Tibial nerve (tissue), 4 donors: ENCODE measurements at regions not wholly inside any gene's neighbourhood (a gene's known extent, or its start where the extent isn't known, plus 50 kb on each side); places are given as distances from the start of the nearest gene placed in this dataset.

Experiments
- DNase-seq, 2 donors: peaks; one replicate each; pipeline ENCODE4 v3.0.0-alpha.2; 2019; ENCODE audit warnings: low spot score in 2 of 2
- H3K27ac ChIP-seq, 4 donors: fragments of 200-600 bp; sonication (generic) in 3 of 4; one replicate each; pipeline ENCODE4 v1.5.1; 2017 to 2019; ENCODE audit warnings: mild to moderate bottlenecking in 1 of 4
- H3K27me3 ChIP-seq, 2 donors: fragments of 200-600 bp; sonication (generic) in 1 of 2; one replicate each; pipeline versions ENCODE4 v1.5.1 to v1.6.0; 2017 to 2019
- H3K36me3 ChIP-seq, 3 donors: fragments of 200-600 bp; sonication (generic); one replicate each; pipeline ENCODE4 v1.5.1; 2018 to 2019
- H3K4me1 ChIP-seq, 4 donors: fragments of 200-600 bp; sonication (generic) in 3 of 4; one replicate each; pipeline ENCODE4 v1.5.1; 2017 to 2019
- H3K4me3 ChIP-seq, 4 donors: fragments of 200-600 bp; sonication (generic) in 3 of 4; one replicate each; pipeline ENCODE4 v1.5.1; 2017 to 2019; ENCODE audit warnings: mild to moderate bottlenecking in 1 of 4, moderate library complexity in 1 of 4
- H3K9me3 ChIP-seq, 4 donors: fragments of 200-600 bp; sonication (generic) in 3 of 4; one replicate each; pipeline ENCODE4 v1.5.1; 2017 to 2019
- CTCF ChIP-seq, 5 experiments: fragments of 200-600 bp in 3 of 5; fragments of 450-650 bp in 2 of 5; sonication (generic) in 3 of 5; IDR thresholded peaks; one replicate each; pipeline ENCODE4 v1.5.1; 2016 to 2019; ENCODE audit warnings: antibody characterized with exemption in 5 of 5, mild to moderate bottlenecking in 3 of 5, moderate library complexity in 2 of 5
- EP300 ChIP-seq, 2 donors: sonication (generic); formaldehyde crosslinking; IDR thresholded peaks; one replicate each; pipeline ENCODE4 v1.6.1; 2017; ENCODE audit warnings: antibody characterized with exemption in 2 of 2, mild to moderate bottlenecking in 1 of 2
- POLR2A ChIP-seq, 2 donors: fragments of 450-650 bp; IDR thresholded peaks; one replicate each; pipeline ENCODE4 v1.6.1; 2017; ENCODE audit warnings: antibody characterized with exemption in 2 of 2, mild to moderate bottlenecking in 2 of 2, moderate library complexity in 2 of 2
- WGBS, 2 donors: methylation state at CpG; one replicate each; pipeline ENCODE4 v1.1.5; 2018; 5-methylcytosine and 5-hydroxymethylcytosine counted together

DNA sequence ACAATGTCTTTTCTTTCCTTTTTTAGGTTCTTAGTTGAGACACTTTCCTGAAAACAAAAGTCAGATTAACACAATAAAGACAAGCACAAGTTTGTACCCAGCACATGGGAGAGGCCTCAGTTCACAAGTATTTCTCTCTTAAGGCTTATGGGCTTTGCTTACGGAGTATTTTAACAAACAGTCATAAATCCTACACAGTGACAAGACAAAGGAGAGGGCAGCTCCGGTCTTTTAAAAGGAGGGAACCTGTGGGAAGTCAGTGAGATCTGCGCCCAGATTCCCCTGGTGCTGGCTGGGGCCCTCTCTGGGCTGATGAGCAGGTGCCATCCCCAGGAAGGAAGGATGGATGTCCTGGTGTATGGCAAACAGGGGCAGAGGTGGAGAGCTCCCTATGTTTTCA is 398.6 kb downstream of the ACTR3B start:
- DNase-seq: no peak
- Histone ChIP-seq H3K4me3 (no peak overlapping the region), H3K4me1 (no peaks in the 10 kb centered on the region), H3K27me3 (no peaks in the 10 kb centered on the region), H3K36me3 (no peaks in the 10 kb centered on the region), H3K9me3 (peaks cover 0 to 31% (median 2%) of the 10 kb centered on the region in 4 donors), H3K27ac (no peak overlapping the region)
- no peak for TF ChIP-seq POLR2A (IDR thresholded peaks at IDR 0.05)
- TF ChIP-seq EP300 (IDR thresholded peaks at IDR 0.05): no peak
- no peak for TF ChIP-seq CTCF (IDR thresholded peaks at IDR 0.05)
- WGBS, 2 donors: 23 to 26% methylated on average over 3 of the region's 3 CpGs

GRCh38 chr7:153170287-153170686 is 410.7 kb downstream of the ACTR3B start:
- Histone ChIP-seq H3K27ac (no peak overlapping the region), H3K36me3 (no peaks in the 10 kb centered on the region), H3K27me3 (no peaks in the 10 kb centered on the region), H3K4me3 (no peak overlapping the region), H3K4me1 (no peaks in the 10 kb centered on the region), H3K9me3 (peaks cover 0 to 39% (median 2%) of the 10 kb centered on the region in 4 donors)
- no peak for DNase-seq
- no peak for TF ChIP-seq EP300 (IDR thresholded peaks at IDR 0.05)
- no peak for TF ChIP-seq CTCF (IDR thresholded peaks at IDR 0.05)
- TF ChIP-seq POLR2A (IDR thresholded peaks at IDR 0.05): no peak
- 88 to 89% methylated on average over 4 of the region's 4 CpGs for WGBS, 2 donors

DNA sequence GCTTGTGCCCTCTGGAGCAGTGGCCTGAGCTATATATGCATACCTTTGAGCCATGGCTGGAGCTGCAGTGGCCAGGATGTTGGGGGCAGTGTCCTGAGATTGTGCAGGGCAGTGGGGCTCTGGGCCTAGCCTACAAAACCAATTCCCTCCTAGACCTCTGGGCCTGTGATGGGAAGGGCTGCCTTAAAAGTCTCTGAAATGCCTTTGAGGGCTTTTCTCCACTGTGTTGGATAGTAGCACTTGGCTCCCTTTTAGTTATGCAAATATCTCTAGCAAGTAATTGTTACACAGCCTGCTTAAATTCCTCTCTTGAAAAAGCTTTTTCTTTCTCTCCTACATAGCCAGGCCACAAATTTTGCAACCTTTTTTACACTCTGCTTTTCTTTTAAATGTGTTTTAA is 426.4 kb downstream of the ACTR3B start:
- no peaks in the 10 kb centered on the region for H3K36me3 ChIP-seq
- no peak for DNase-seq
- peaks cover 0 to 4% (median 0%) of the 10 kb centered on the region in 4 donors for H3K9me3 ChIP-seq
- H3K4me1 ChIP-seq: no peaks in the 10 kb centered on the region
- TF ChIP-seq EP300 (IDR thresholded peaks at IDR 0.05) (no peak), CTCF (IDR thresholded peaks at IDR 0.05) (no peak), POLR2A (IDR thresholded peaks at IDR 0.05) (no peak)
- no peak overlapping the region for H3K27ac ChIP-seq
- H3K27me3 ChIP-seq: no peaks in the 10 kb centered on the region
- no peak overlapping the region for H3K4me3 ChIP-seq

DNA sequence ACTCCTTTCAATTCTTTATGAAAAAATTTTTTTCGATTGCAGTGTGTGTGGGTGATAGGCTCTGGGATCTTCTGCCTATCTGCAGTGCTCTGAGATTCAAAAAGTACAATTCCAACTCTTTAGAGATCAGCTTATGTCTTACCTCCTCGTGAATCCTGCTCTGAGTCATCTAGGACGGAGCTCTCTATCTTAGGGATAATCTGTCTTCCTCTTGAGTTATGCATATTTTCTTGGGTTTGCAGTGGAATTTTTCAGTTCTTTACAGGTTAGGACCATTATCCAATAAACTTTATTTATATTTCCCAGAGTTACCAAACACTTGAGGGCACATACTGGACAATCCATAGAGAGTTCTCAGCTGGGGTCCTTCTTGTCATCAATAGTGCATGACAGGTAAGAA is 428.6 kb downstream of the ACTR3B start:
- H3K36me3 ChIP-seq: no peaks in the 10 kb centered on the region
- no peak for DNase-seq
- WGBS, 2 donors: 73 to 82% methylated on average over 3 of the region's 3 CpGs

GRCh38 chr7:153188630-153189029 is 429.1 kb downstream of the ACTR3B start:
- Histone ChIP-seq H3K36me3 (no peaks in the 10 kb centered on the region), H3K9me3 (peaks cover 0 to 4% (median 0%) of the 10 kb centered on the region in 4 donors), H3K4me1 (peaks cover 0 to 3% (median 0%) of the 10 kb centered on the region in 4 donors), H3K27me3 (no peaks in the 10 kb centered on the region), H3K4me3 (no peak overlapping the region), H3K27ac (no peak overlapping the region)
- TF ChIP-seq POLR2A (IDR thresholded peaks at IDR 0.05) (no peak), EP300 (IDR thresholded peaks at IDR 0.05) (no peak), CTCF (IDR thresholded peaks at IDR 0.05) (no peak)
- no peak for DNase-seq
- WGBS, 2 donors: 74 to 75% methylated on average over 3 of the region's 3 CpGs

More for the DNA sequence above, 428.6 kb downstream of the ACTR3B start:
- Histone ChIP-seq H3K9me3 (peaks cover 0 to 4% (median 0%) of the 10 kb centered on the region in 4 donors), H3K27me3 (no peaks in the 10 kb centered on the region), H3K27ac (no peak overlapping the region), H3K4me3 (no peak overlapping the region), H3K4me1 (peaks cover 0 to 2% (median 0%) of the 10 kb centered on the region in 4 donors)
- no peak for TF ChIP-seq CTCF (IDR thresholded peaks at IDR 0.05)
